Left renal cortex interstitium (tissue), 4 donors: ENCODE measurements at regions not wholly inside any gene's neighbourhood (a gene's known extent, or its start where the extent isn't known, plus 50 kb on each side); places are given as distances from the start of the nearest gene placed in this dataset.
A peak's percentile ranks its signal among the peaks of the same experiment; 100 is the strongest.

Source experiments
- DNase-seq, 4 donors: peaks; one replicate each; pipeline ENCODE4 v3.0.0-alpha.2; 2013; ENCODE audit warnings: low read depth in 4 of 4, low spot score in 2 of 4, missing footprints in 1 of 4

GRCh38 chr11:39810358-39810757 lies 1649.1 kb downstream of the LRRC4C start:
- DNase-seq = no peak

GRCh38 chr11:39809833-39810232 lies 1649.6 kb downstream of the LRRC4C start:
- no peak for DNase-seq

- DNase-seq = no peak
Observed at GRCh38 chr11:39807904-39808303, 1651.5 kb downstream of the LRRC4C start.

GRCh38 chr11:39806652-39807051 lies 1652.8 kb downstream of the LRRC4C start:
- no peak for DNase-seq

GRCh38 chr11:39804271-39804670 lies 1655.2 kb downstream of the LRRC4C start:
- DNase-seq = no peak

GRCh38 chr11:39786682-39787081 lies 1672.8 kb downstream of the LRRC4C start:
- DNase-seq = no peak

- no peak for DNase-seq
Observed at GRCh38 chr11:39786281-39786680, 1673.2 kb downstream of the LRRC4C start.

GRCh38 chr11:39784873-39785272 lies 1674.6 kb downstream of the LRRC4C start:
- no peak for DNase-seq

GRCh38 chr11:39780131-39780530 lies 1679.3 kb downstream of the LRRC4C start:
- DNase-seq = no peak

- DNase-seq = no peak
Observed at GRCh38 chr11:39777035-39777434, 1682.4 kb downstream of the LRRC4C start.

GRCh38 chr11:39772525-39773137 lies 1686.8 kb downstream of the LRRC4C start:
- DNase-seq = no peak

- DNase-seq = no peak
Observed at GRCh38 chr11:39768214-39768613, 1691.2 kb downstream of the LRRC4C start.

- no peak for DNase-seq
Observed at GRCh38 chr11:39745401-39745800, 1714.1 kb downstream of the LRRC4C start.

- no peak for DNase-seq
Observed at GRCh38 chr11:39741066-39741465, 1718.4 kb downstream of the LRRC4C start.

- peak in 1 of 4 donors; percentile 16 for DNase-seq
Observed at GRCh38 chr11:39736351-39736750, 1723.1 kb downstream of the LRRC4C start.

GRCh38 chr11:39732001-39732400 lies 1727.5 kb downstream of the LRRC4C start:
- no peak for DNase-seq

GRCh38 chr11:39725081-39725480 lies 1734.4 kb downstream of the LRRC4C start:
- no peak for DNase-seq

GRCh38 chr11:39724404-39724803 lies 1735.0 kb downstream of the LRRC4C start:
- DNase-seq = no peak

- DNase-seq = no peak
Observed at GRCh38 chr11:39712581-39712980, 1746.9 kb downstream of the LRRC4C start.

GRCh38 chr11:39690856-39691255 lies 1768.6 kb downstream of the LRRC4C start:
- no peak for DNase-seq

- no peak for DNase-seq
Observed at GRCh38 chr11:39683951-39684554, 1775.4 kb downstream of the LRRC4C start.

- DNase-seq = no peak
Observed at GRCh38 chr11:39683288-39683950, 1776.0 kb downstream of the LRRC4C start.
